PC-9 (cell line): ENCODE measurements at regions not wholly inside any gene's neighbourhood (a gene's known extent, or its start where the extent isn't known, plus 50 kb on each side); places are given as distances from the start of the nearest gene placed in this dataset.

Experiments
- BruUV-seq: library from RNA; stranded (reverse); fragments of 400-500 nt; replicated peaks from 2 replicates; lab custom pipeline; 2021; lab: Mats Ljungman, UMichigan
- CTCF ChIA-PET: fragments of 300-600 bp; sonication (Branson Sonifier 250); formaldehyde crosslinking; loops from one replicate; lab custom pipeline; 2022; ENCODE audit warnings: antibody characterized with exemption; lab: Charles Lee
- POLR2A ChIA-PET: fragments of 300-600 bp; sonication (Branson Sonifier 250); formaldehyde crosslinking; loops from one replicate; lab custom pipeline; 2022; ENCODE audit warnings: antibody characterized with exemption; ENCODE audit not compliant: unreplicated experiment; lab: Charles Lee
- DNase-seq, 2 experiments: peaks; one replicate each; pipeline versions ENCODE4 v3.0.0 to v3.0.0-alpha.2; 2015 to 2022; ENCODE audit warnings: mixed read lengths in 1 of 2
- H2AFZ ChIP-seq: fragments of 200-600 bp; sonication (generic); 2 replicates; pipeline ENCODE4 v1.8.1; 2017; ENCODE audit warnings: antibody characterized with exemption
- H3F3A ChIP-seq: fragments of 200-600 bp; sonication (generic); 2 replicates; pipeline ENCODE4 v1.8.1; 2017; ENCODE audit warnings: antibody characterized with exemption, mild to moderate bottlenecking, low read depth; ENCODE audit not compliant: insufficient read depth
- H3K27ac ChIP-seq: fragments of 200-600 bp; sonication (generic); 2 replicates; pipeline ENCODE4 v1.6.1; 2016; ENCODE audit warnings: mixed run types
- H3K27me3 ChIP-seq: fragments of 200-600 bp; sonication (generic); 2 replicates; pipeline ENCODE4 v1.6.1; 2016; ENCODE audit warnings: low read depth, mixed run types; ENCODE audit not compliant: insufficient read depth
- H3K36me3 ChIP-seq: fragments of 200-600 bp; sonication (generic); 2 replicates; pipeline ENCODE4 v1.6.1; 2016; ENCODE audit warnings: low read depth, mixed run types
- H3K4me1 ChIP-seq: fragments of 200-600 bp; sonication (generic); replicated peaks from 2 replicates; pipeline ENCODE4 v1.6.1; 2016; ENCODE audit warnings: mixed run types; ENCODE audit not compliant: insufficient read depth
- H3K4me2 ChIP-seq: fragments of 200-600 bp; sonication (generic); 2 replicates; pipeline ENCODE4 v1.6.1; 2017; ENCODE audit warnings: mixed run types
- H3K4me3 ChIP-seq: fragments of 200-600 bp; sonication (generic); 2 replicates; pipeline ENCODE4 v1.6.1; 2016; ENCODE audit warnings: mixed run types
- H3K79me2 ChIP-seq: fragments of 200-600 bp; sonication (generic); 2 replicates; pipeline ENCODE4 v1.6.1; 2017; ENCODE audit warnings: low read depth, mixed run types
- H3K9me2 ChIP-seq: fragments of 200-600 bp; sonication (generic); 2 replicates; pipeline ENCODE4 v1.8.1; 2017; ENCODE audit warnings: mild to moderate bottlenecking; ENCODE audit not compliant: insufficient read depth
- H3K9me3 ChIP-seq: fragments of 200-600 bp; sonication (generic); 2 replicates; pipeline ENCODE4 v1.8.1; 2016; ENCODE audit warnings: low read depth; ENCODE audit not compliant: insufficient read depth
- H4K20me1 ChIP-seq: fragments of 200-600 bp; sonication (generic); 2 replicates; pipeline ENCODE4 v1.8.1; 2017; ENCODE audit not compliant: insufficient read depth
- CTCF ChIP-seq: fragments of 200-600 bp; sonication (generic); conservative IDR thresholded peaks from 2 replicates; pipeline ENCODE4 v1.6.1; 2017; ENCODE audit warnings: mixed run types, antibody characterized with exemption, mild to moderate bottlenecking, moderate library complexity
- EZH2 ChIP-seq: fragments of 200-600 bp; sonication (generic); IDR thresholded peaks from 2 replicates; pipeline ENCODE4 v1.8.0; 2017; ENCODE audit warnings: antibody characterized with exemption, low read depth
- intact Hi-C: fragments of 100-400 bp; cut with micrococcal nuclease; formaldehyde crosslinking; loops from one replicate; pipeline ENCODE4 v1.10.0; 2022; ENCODE audit not compliant: unreplicated experiment

- intact Hi-C loops, result no loop called here
- TF ChIP-seq EZH2 (no peak), CTCF (no peak)
- Histone ChIP-seq H3K9me2 (no peaks in the 10 kb centered on the region), H3K4me2 (no peak overlapping the region), H3K4me3 (no peak overlapping the region), H3K27ac (no peak overlapping the region), H3K27me3 (no peaks in the 10 kb centered on the region), H3K36me3 (no peaks in the 10 kb centered on the region), H4K20me1 (no peaks in the 10 kb centered on the region), H3K79me2 (no peaks in the 10 kb centered on the region), H3F3A (0 out of 2 replicates have a peak, but pooled peaks cover 3% of the 10 kb centered on the region), H3K4me1 (no peaks in the 10 kb centered on the region), H3K9me3 (no peaks in the 10 kb centered on the region), H2AFZ (no peak overlapping the region)
- ChIA-PET CTCF (no interaction called here), POLR2A (no interaction called here)
- no peak for DNase-seq
- no TSS peak for BruUV-seq
Observed at GRCh38 chr12:107501681-107502080, 183.9 kb upstream of the PWP1 start.

GRCh38 chr12:107503129-107503855 is 182.3 kb upstream of the PWP1 start:
- no peak overlapping the region for H3K27ac ChIP-seq
- 0 out of 2 replicates have a peak, but pooled peaks cover 3% of the 10 kb centered on the region for H3F3A ChIP-seq
- no peaks in the 10 kb centered on the region for H4K20me1 ChIP-seq
- no peaks in the 10 kb centered on the region for H3K27me3 ChIP-seq
- no peaks in the 10 kb centered on the region for H3K9me3 ChIP-seq
- no peaks in the 10 kb centered on the region for H3K79me2 ChIP-seq
- no peaks in the 10 kb centered on the region for H3K4me1 ChIP-seq
- no peak overlapping the region for H3K4me2 ChIP-seq
- no peak for DNase-seq
- H3K4me3 ChIP-seq, result no peak overlapping the region
- no TSS peak for BruUV-seq
- ChIA-PET CTCF (no interaction called here), POLR2A (no interaction called here)
- H3K9me2 ChIP-seq, result no peaks in the 10 kb centered on the region
- no peak for TF ChIP-seq CTCF
- no peak overlapping the region for H2AFZ ChIP-seq
- intact Hi-C loops, result no loop called here
- no peaks in the 10 kb centered on the region for H3K36me3 ChIP-seq

- Histone ChIP-seq H3K27me3 (no peaks in the 10 kb centered on the region), H3K9me3 (no peaks in the 10 kb centered on the region), H3K4me1 (no peaks in the 10 kb centered on the region), H3F3A (0 out of 2 replicates have a peak, but pooled peaks cover 3% of the 10 kb centered on the region), H3K36me3 (no peaks in the 10 kb centered on the region), H3K79me2 (no peaks in the 10 kb centered on the region), H3K4me3 (no peak overlapping the region), H3K4me2 (no peak overlapping the region), H2AFZ (no peak overlapping the region), H3K27ac (no peak overlapping the region), H4K20me1 (no peaks in the 10 kb centered on the region), H3K9me2 (no peaks in the 10 kb centered on the region)
- ChIA-PET CTCF (no interaction called here), POLR2A (no interaction called here)
- no TSS peak for BruUV-seq
- intact Hi-C loops, result no loop called here
- TF ChIP-seq EZH2 (no peak), CTCF (no peak)
- no peak for DNase-seq
Observed at GRCh38 chr12:107503887-107504885, 181.4 kb upstream of the PWP1 start.
